SU-DHL-6 (cell line): ENCODE measurements at regions not wholly inside any gene's neighbourhood (a gene's known extent, or its start where the extent isn't known, plus 50 kb on each side); places are given as distances from the start of the nearest gene placed in this dataset.
"Not testable (repeated sequence)": the region's sequence is repeated elsewhere in the genome, so short reads cannot be mapped to it uniquely, and the experiment has no call there.

ENCODE experiments used
- H2AFZ ChIP-seq: fragments of 200-600 bp; sonication (generic); 2 replicates; pipeline ENCODE4 v1.6.1; 2014; ENCODE audit warnings: low read depth, mild to moderate bottlenecking, moderate library complexity, mixed read lengths, antibody characterized with exemption, low read length; ENCODE audit not compliant: severe bottlenecking
- H3F3A ChIP-seq: fragments of 200-600 bp; shearing (Covaris generic); 2 replicates; pipeline ENCODE4 v1.6.0; 2016; ENCODE audit warnings: antibody characterized with exemption, mild to moderate bottlenecking; ENCODE audit not compliant: insufficient read depth
- H3K27ac ChIP-seq: fragments of 200-600 bp; sonication (generic); 2 replicates; pipeline ENCODE4 v1.5.1; 2016; ENCODE audit warnings: low read depth, mild to moderate bottlenecking, low read length, moderate library complexity, mixed read lengths
- H3K27me3 ChIP-seq: fragments of 200-600 bp; sonication (generic), shearing (Covaris generic); 2 replicates; pipeline ENCODE4 v1.6.0; 2014; ENCODE audit warnings: mild to moderate bottlenecking, low read length
- H3K36me3 ChIP-seq: fragments of 200-600 bp; sonication (generic); 2 replicates; pipeline ENCODE4 v1.6.1; 2014; ENCODE audit warnings: mild to moderate bottlenecking, low read length, mixed read lengths
- H3K4me2 ChIP-seq: fragments of 300-600, 200-600 bp; shearing (Covaris generic), sonication (generic); 2 replicates; pipeline ENCODE4 v1.6.0; 2014; ENCODE audit warnings: low read length, low read depth, mild to moderate bottlenecking; ENCODE audit not compliant: poor library complexity, severe bottlenecking
- H3K4me3 ChIP-seq: fragments of 200-600 bp; sonication (generic); 2 replicates; pipeline ENCODE4 v1.5.1; 2014; ENCODE audit warnings: antibody characterized with exemption, low read length, mild to moderate bottlenecking, mixed read lengths; ENCODE audit not compliant: insufficient read depth, poor library complexity, severe bottlenecking
- H3K79me2 ChIP-seq: fragments of 200-600 bp; sonication (generic); 2 replicates; pipeline ENCODE4 v1.6.1; 2014; ENCODE audit warnings: mild to moderate bottlenecking, low read length, moderate library complexity; ENCODE audit not compliant: insufficient read depth
- H3K9ac ChIP-seq: fragments of 200-600 bp; sonication (generic); 2 replicates; pipeline ENCODE4 v1.7.0; 2014; ENCODE audit warnings: mild to moderate bottlenecking, low read length
- H3K9me2 ChIP-seq: fragments of 200-600 bp; sonication (generic); replicated peaks from 2 replicates; pipeline ENCODE4 v1.6.1; 2014; ENCODE audit warnings: low read length; ENCODE audit not compliant: insufficient read depth
- H3K9me3 ChIP-seq: fragments of 200-600 bp; sonication (generic); 2 replicates; pipeline ENCODE4 v1.6.1; 2014; ENCODE audit warnings: low read length, mixed read lengths; ENCODE audit not compliant: insufficient read depth
- H4K20me1 ChIP-seq: fragments of 200-600 bp; sonication (generic); 2 replicates; pipeline ENCODE4 v1.6.1; 2014; ENCODE audit warnings: low read depth, mild to moderate bottlenecking, antibody characterized with exemption, low read length, moderate library complexity, mixed read lengths
- CTCF ChIP-seq: fragments of 200-600 bp; sonication (generic); IDR thresholded peaks from one replicate; pipeline ENCODE4 v1.5.1; 2017; ENCODE audit warnings: antibody characterized with exemption, mild to moderate bottlenecking, low read length, moderate library complexity; ENCODE audit not compliant: insufficient read depth, poor library complexity, severe bottlenecking
- EZH2phosphoT487 ChIP-seq: fragments of 200-600 bp; sonication (generic), shearing (Covaris generic); conservative IDR thresholded peaks from 2 replicates; pipeline ENCODE4 v1.6.1; 2018; ENCODE audit warnings: mild to moderate bottlenecking, antibody characterized with exemption, low read length, moderate library complexity, mixed read lengths

GRCh38 chr11:134967746-134968145 is 555.7 kb upstream of the B3GAT1 start:
- H3K9ac ChIP-seq, result no peak overlapping the region
- H3K9me2 ChIP-seq, result no peaks in the 10 kb centered on the region
- no peak overlapping the region for H3K4me2 ChIP-seq
- no peaks in the 10 kb centered on the region for H3F3A ChIP-seq
- no peaks in the 10 kb centered on the region for H3K36me3 ChIP-seq
- TF ChIP-seq EZH2phosphoT487, result no peak
- no peak for TF ChIP-seq CTCF
- no peak overlapping the region for H2AFZ ChIP-seq
- no peaks in the 10 kb centered on the region for H3K79me2 ChIP-seq
- no peaks in the 10 kb centered on the region for H3K9me3 ChIP-seq
- H3K4me3 ChIP-seq, result no peak overlapping the region
- H4K20me1 ChIP-seq, result no peaks in the 10 kb centered on the region
- no peaks in the 10 kb centered on the region for H3K27me3 ChIP-seq
- no peak overlapping the region for H3K27ac ChIP-seq

GRCh38 chr11:134961386-134961785 is 549.3 kb upstream of the B3GAT1 start:
- not testable (repeated sequence) for H3K4me2 ChIP-seq, H3K27me3 ChIP-seq, H3K27ac ChIP-seq, H2AFZ ChIP-seq, H4K20me1 ChIP-seq, H3K79me2 ChIP-seq, H3K9me2 ChIP-seq, H3K36me3 ChIP-seq, H3K9ac ChIP-seq, H3K9me3 ChIP-seq, H3F3A ChIP-seq, H3K4me3 ChIP-seq

- Histone ChIP-seq H3K4me3 (no peak overlapping the region), H4K20me1 (no peaks in the 10 kb centered on the region), H3K9me2 (no peaks in the 10 kb centered on the region), H3K9me3 (no peaks in the 10 kb centered on the region), H3K79me2 (no peaks in the 10 kb centered on the region), H3K4me2 (no peak overlapping the region), H3F3A (no peaks in the 10 kb centered on the region), H3K9ac (no peak overlapping the region), H3K27me3 (no peaks in the 10 kb centered on the region), H3K27ac (no peak overlapping the region), H2AFZ (no peak overlapping the region), H3K36me3 (no peaks in the 10 kb centered on the region)
- TF ChIP-seq EZH2phosphoT487 (no peak), CTCF (no peak)
Measured at GRCh38 chr11:134958870-134959269, 546.8 kb upstream of the B3GAT1 start.

- H3K79me2 ChIP-seq, result no peaks in the 10 kb centered on the region
- H3K36me3 ChIP-seq, result no peaks in the 10 kb centered on the region
- H4K20me1 ChIP-seq, result no peaks in the 10 kb centered on the region
- H2AFZ ChIP-seq, result no peak overlapping the region
- H3K27ac ChIP-seq, result no peak overlapping the region
- H3K27me3 ChIP-seq, result no peaks in the 10 kb centered on the region
- H3K9me2 ChIP-seq, result no peaks in the 10 kb centered on the region
- H3K9me3 ChIP-seq, result no peaks in the 10 kb centered on the region
- no peak overlapping the region for H3K4me2 ChIP-seq
- no peaks in the 10 kb centered on the region for H3F3A ChIP-seq
- H3K9ac ChIP-seq, result no peak overlapping the region
- TF ChIP-seq CTCF (no peak), EZH2phosphoT487 (no peak)
- no peak overlapping the region for H3K4me3 ChIP-seq
Measured at GRCh38 chr11:134958336-134958640, 546.2 kb upstream of the B3GAT1 start.
